HCT116 (cell line): ENCODE measurements at regions not wholly inside any gene's neighbourhood (a gene's known extent, or its start where the extent isn't known, plus 50 kb on each side); places are given as distances from the start of the nearest gene placed in this dataset.

Experiments used
- ATAC-seq: fragments of 200-7000 bp; cut with Tn5 transposase; 2 replicates; pipeline ENCODE4 v1.9.1; 2020; ENCODE audit warnings: mild to moderate bottlenecking, moderate library complexity
- BruUV-seq: library from RNA; stranded (reverse); fragments of 400-500 nt; replicated peaks from 2 replicates; lab custom pipeline; 2021; lab: Mats Ljungman, UMichigan
- CTCF ChIA-PET: fragments of 300-600 bp; sonication (Branson Sonifier 250); formaldehyde crosslinking; loops from one replicate; lab custom pipeline; 2021; ENCODE audit warnings: antibody characterized with exemption; lab: Charles Lee
- POLR2A ChIA-PET: fragments of 300-600, 350-600 bp; sonication (Branson Sonifier 250); formaldehyde crosslinking; loops from one replicate; lab custom pipeline; 2021; ENCODE audit warnings: antibody characterized with exemption; lab: Charles Lee
- RAD21 ChIA-PET, 2 experiments: fragments of 300-600 bp; sonication (Branson Sonifier 250); formaldehyde crosslinking; loops; one replicate each; lab custom pipeline; 2023; ENCODE audit warnings: low total read pairs in 2 of 2; ENCODE audit not compliant: uncharacterized antibody in 2 of 2, unreplicated experiment in 2 of 2, low non-redundant PET in 1 of 2; lab: Charles Lee
- DNase-seq: peaks from one replicate; pipeline ENCODE4 v3.0.0-alpha.2; 2010; ENCODE audit warnings: low read depth, low spot score
- H2AFZ ChIP-seq: fragments of 200-600 bp; shearing (Covaris generic), sonication (generic); 2 replicates; pipeline ENCODE4 v1.6.1; 2017; ENCODE audit warnings: low read depth, mixed run types, mixed read lengths, antibody characterized with exemption, low read length; ENCODE audit not compliant: poor library complexity, severe bottlenecking
- H3K27ac ChIP-seq: 2 replicates; pipeline ENCODE4 v1.5.1; 2012; ENCODE audit warnings: low read depth, low read length
- H3K27me3 ChIP-seq: fragments of 200-600 bp; sonication (generic); 2 replicates; pipeline ENCODE4 v1.6.1; 2016; ENCODE audit warnings: mixed run types, low read length, mixed read lengths; ENCODE audit not compliant: insufficient read depth
- H3K36me3 ChIP-seq, 2 experiments: fragments of 200-500 bp in 1 of 2; fragments of 200-600 bp in 1 of 2; sonication (Bioruptor generic) in 1 of 2; sonication (generic) in 1 of 2; 2 replicates each; pipeline versions ENCODE4 v1.5.1 to v1.6.1; 2014 to 2016; ENCODE audit warnings: low read length in 2 of 2, inconsistent platforms in 1 of 2, mixed read lengths in 1 of 2, mixed run types in 1 of 2; ENCODE audit not compliant: insufficient read depth in 2 of 2, control insufficient read depth in 1 of 2
- H3K4me1 ChIP-seq, 2 experiments: fragments of 200-600 bp in 1 of 2; sonication (generic) in 1 of 2; 2 replicates each; pipeline versions ENCODE4 v1.5.1 to v1.6.1; 2012 to 2017; ENCODE audit warnings: low read length in 2 of 2, inconsistent platforms in 1 of 2, mild to moderate bottlenecking in 1 of 2, mixed read lengths in 1 of 2, mixed run types in 1 of 2, moderate library complexity in 1 of 2; ENCODE audit not compliant: insufficient read depth in 2 of 2, control insufficient read depth in 1 of 2
- H3K4me2 ChIP-seq: fragments of 200-600 bp; sonication (generic); 2 replicates; pipeline ENCODE4 v1.6.1; 2017; ENCODE audit warnings: mixed run types, low read length, mixed read lengths
- H3K4me3 ChIP-seq, 2 experiments: fragments of 200-600 bp in 1 of 2; sonication (generic) in 1 of 2; replicated peaks in 1 of 2; 2 replicates each; pipeline ENCODE4 v1.5.1; 2011 to 2016; ENCODE audit warnings: low read length in 2 of 2, control low read depth in 1 of 2, low read depth in 1 of 2, mild to moderate bottlenecking in 1 of 2, mixed read lengths in 1 of 2, mixed run types in 1 of 2
- H3K79me2 ChIP-seq: fragments of 200-600 bp; sonication (generic); 2 replicates; pipeline ENCODE4 v1.6.1; 2017; ENCODE audit warnings: mild to moderate bottlenecking, mixed run types, low read length, moderate library complexity, mixed read lengths; ENCODE audit not compliant: insufficient read depth
- H3K9ac ChIP-seq: fragments of 200-600 bp; sonication (generic); 2 replicates; pipeline ENCODE4 v1.6.1; 2016; ENCODE audit warnings: low read length, mixed read lengths
- H3K9me2 ChIP-seq: fragments of 200-600 bp; sonication (generic), shearing (Covaris generic); 2 replicates; pipeline ENCODE4 v1.6.1; 2017; ENCODE audit warnings: mixed run types, mild to moderate bottlenecking, moderate library complexity; ENCODE audit not compliant: insufficient read depth
- H3K9me3 ChIP-seq, 2 experiments: fragments of 200-500 bp in 1 of 2; fragments of 200-600 bp in 1 of 2; sonication (Bioruptor generic) in 1 of 2; sonication (generic) in 1 of 2; 2 replicates each; pipeline ENCODE4 v1.6.1; 2014 to 2017; ENCODE audit warnings: low read length in 2 of 2, mixed read lengths in 2 of 2, inconsistent platforms in 1 of 2, low read depth in 1 of 2, mild to moderate bottlenecking in 1 of 2, mixed run types in 1 of 2, moderate library complexity in 1 of 2; ENCODE audit not compliant: control insufficient read depth in 1 of 2, insufficient read depth in 1 of 2
- H4K20me1 ChIP-seq: fragments of 200-600 bp; sonication (generic), shearing (Covaris generic); 2 replicates; pipeline ENCODE4 v1.6.1; 2017; ENCODE audit warnings: mixed run types, mild to moderate bottlenecking, moderate library complexity; ENCODE audit not compliant: insufficient read depth
- ATF3 ChIP-seq: IDR thresholded peaks from 2 replicates; pipeline ENCODE4 v1.6.1; 2012
- CBX3 ChIP-seq: IDR thresholded peaks from 2 replicates; pipeline ENCODE4 v1.6.1; 2012; ENCODE audit warnings: low read depth
- CEBPB ChIP-seq: IDR thresholded peaks from 2 replicates; pipeline ENCODE4 v1.6.1; 2012; ENCODE audit warnings: low read depth
- CTCF ChIP-seq, 3 experiments: fragments of 200-600 bp in 1 of 3; sonication (generic) in 1 of 3; IDR thresholded peaks in 2 of 3; conservative IDR thresholded peaks in 1 of 3; 2 replicates each; pipeline ENCODE4 v1.5.1; 2012 to 2017; ENCODE audit warnings: low read depth in 2 of 3, low read length in 2 of 3, antibody characterized with exemption in 1 of 3, borderline replicate concordance in 1 of 3, control low read depth in 1 of 3, mild to moderate bottlenecking in 1 of 3, mixed read lengths in 1 of 3, mixed run types in 1 of 3, moderate library complexity in 1 of 3; ENCODE audit not compliant: insufficient read depth in 1 of 3
- EGR1 ChIP-seq: IDR thresholded peaks from 2 replicates; pipeline ENCODE4 v1.6.1; 2012; ENCODE audit warnings: low read depth
- FOSL1 ChIP-seq: IDR thresholded peaks from 2 replicates; pipeline ENCODE4 v1.6.1; 2012; ENCODE audit warnings: low read depth
- POLR2A ChIP-seq: IDR thresholded peaks from 2 replicates; pipeline ENCODE4 v1.7.0; 2011; ENCODE audit warnings: borderline replicate concordance; ENCODE audit not compliant: insufficient read depth, insufficient read length; ENCODE audit errors: extremely low read depth
- SIN3A ChIP-seq: IDR thresholded peaks from 2 replicates; pipeline ENCODE4 v1.6.1; 2012; ENCODE audit warnings: low read depth
- SP1 ChIP-seq: IDR thresholded peaks from 2 replicates; pipeline ENCODE4 v1.6.1; 2012; ENCODE audit warnings: low read depth
- SRF ChIP-seq: IDR thresholded peaks from 2 replicates; pipeline ENCODE4 v1.6.1; 2012; ENCODE audit warnings: low read depth
- YY1 ChIP-seq: IDR thresholded peaks from 2 replicates; pipeline ENCODE4 v1.6.1; 2011; ENCODE audit warnings: low read length, low read depth, moderate library complexity, mild to moderate bottlenecking; ENCODE audit not compliant: insufficient replicate concordance; ENCODE audit errors: extremely low read depth
- intact Hi-C: fragments of 100-400 bp; cut with micrococcal nuclease; formaldehyde crosslinking; loops from 2 replicates; pipeline ENCODE4 v1.10.0; 2022

- Histone ChIP-seq H4K20me1 (no peaks in the 10 kb centered on the region), H2AFZ (no peak overlapping the region), H3K4me1 (no peaks in the 10 kb centered on the region), H3K9me3 (no peaks in the 10 kb centered on the region), H3K9me2 (no peaks in the 10 kb centered on the region), H3K79me2 (no peaks in the 10 kb centered on the region), H3K36me3 (no peaks in the 10 kb centered on the region), H3K27me3 (peaks cover 4% of the 10 kb centered on the region; the same call in 1 of the 2 replicates), H3K4me3 (no peak overlapping the region), H3K27ac (no peak overlapping the region), H3K4me2 (no peak overlapping the region), H3K9ac (no peak overlapping the region)
- ChIA-PET CTCF (no interaction called here), RAD21 (no interaction called here), POLR2A (no interaction called here)
- intact Hi-C loops, result no loop called here
- no TSS peak for BruUV-seq
- no peak for DNase-seq
- no peak for TF ChIP-seq POLR2A
- no peak for TF ChIP-seq CBX3
- no peak for TF ChIP-seq SP1
- no peak for TF ChIP-seq CTCF (IDR thresholded peaks at IDR 0.05 in 2 of 3, conservative IDR thresholded peaks at IDR 0.05 in 1 of 3; ENCODE audit: borderline replicate concordance in 1 of 3, insufficient read depth in 1 of 3, low read depth in 2 of 3, low read length in 2 of 3)
- TF ChIP-seq SRF, result no peak
- TF ChIP-seq ATF3, result no peak
- TF ChIP-seq CEBPB, result no peak
- TF ChIP-seq FOSL1, result no peak
- no peak for TF ChIP-seq SIN3A
- no peak for TF ChIP-seq YY1
- TF ChIP-seq EGR1, result no peak
- no peak for ATAC-seq
Observed at GRCh38 chr1:216805953-216806352, 82.7 kb upstream of the ESRRG start.
